ENCODE measurements at regions not wholly inside any gene's neighbourhood (a gene's known extent, or its start where the extent isn't known, plus 50 kb on each side); places are given as distances from the start of the nearest gene placed in this dataset.
"Not testable (repeated sequence)": the region's sequence is repeated elsewhere in the genome, so short reads cannot be mapped to it uniquely, and the experiment has no call there.

GRCh38 chr2:4873876-4874593, 818.1 kb upstream of the SOX11 start:
- no peak for DNase-seq

- DNase-seq, result no peak
These were observed 809.8 kb upstream of the SOX11 start for GRCh38 chr2:4882421-4882820.

DNA sequence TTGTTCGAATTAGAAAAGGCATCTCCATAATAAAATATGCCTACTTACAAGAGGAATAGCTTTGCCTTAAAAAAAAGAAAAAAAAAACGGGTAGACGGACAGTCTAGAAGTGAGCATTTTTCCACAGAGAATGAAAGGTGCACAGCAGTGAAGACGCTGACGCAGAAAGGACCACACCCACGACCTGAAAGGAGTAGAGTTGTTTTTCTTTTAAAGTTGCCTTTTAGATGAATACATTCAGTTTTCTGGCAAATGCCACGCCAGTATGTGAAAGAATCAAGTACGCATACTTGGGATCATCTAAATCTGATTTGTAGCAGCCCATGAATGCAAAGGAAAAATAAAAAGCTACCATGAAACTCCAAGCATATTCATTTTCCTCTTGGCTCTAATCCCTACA, 809.2 kb upstream of the SOX11 start:
- DNase-seq, result no peak

- no peak for DNase-seq
These were observed 808.8 kb upstream of the SOX11 start for GRCh38 chr2:4883375-4883774.

DNA sequence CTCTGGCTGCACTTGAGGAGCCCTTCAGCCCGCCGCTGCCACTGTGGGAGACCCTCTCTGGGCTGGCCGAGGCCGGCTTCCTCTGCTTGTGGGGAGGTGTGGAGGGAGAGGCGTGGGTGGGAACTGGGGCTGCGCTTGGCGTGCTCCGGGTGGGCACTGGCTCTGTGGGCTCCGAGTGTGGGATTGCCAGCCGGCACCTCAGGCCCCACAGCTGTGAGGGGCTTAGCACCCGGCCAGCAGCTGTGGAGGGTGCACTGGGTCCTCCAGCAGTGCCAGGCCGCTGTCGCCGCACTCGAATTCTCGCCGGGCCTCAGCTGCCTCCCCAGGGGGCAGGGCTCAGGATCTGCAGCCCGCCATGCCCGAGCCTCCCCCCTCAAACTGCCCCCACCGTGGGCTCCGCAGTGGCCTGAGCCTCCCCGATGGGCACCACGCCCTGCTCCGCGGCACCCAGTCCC, 808.0 kb upstream of the SOX11 start:
- no peak for DNase-seq

DNA sequence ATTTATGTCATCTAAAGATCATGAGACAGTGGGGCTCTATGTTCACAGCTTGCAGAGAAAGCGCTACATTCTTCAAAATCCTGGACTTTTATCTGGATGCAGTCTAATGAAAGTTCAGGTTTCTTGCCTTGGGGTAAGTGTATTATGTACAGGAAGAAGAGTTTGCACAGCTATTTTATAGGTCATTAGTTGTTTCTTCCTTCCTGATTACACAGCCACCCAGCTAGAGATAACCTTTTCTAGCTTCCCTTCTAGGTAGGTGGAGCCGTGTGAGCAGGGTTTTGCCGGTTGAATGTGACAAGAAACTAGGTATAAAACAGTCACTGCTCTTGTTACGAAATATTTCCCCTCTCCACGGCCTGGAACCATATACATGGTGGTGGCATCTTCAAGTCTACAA, 800.8 kb upstream of the SOX11 start:
- no peak for DNase-seq

GRCh38 chr2:4895371-4895770, 796.8 kb upstream of the SOX11 start:
- no peak for DNase-seq

DNA sequence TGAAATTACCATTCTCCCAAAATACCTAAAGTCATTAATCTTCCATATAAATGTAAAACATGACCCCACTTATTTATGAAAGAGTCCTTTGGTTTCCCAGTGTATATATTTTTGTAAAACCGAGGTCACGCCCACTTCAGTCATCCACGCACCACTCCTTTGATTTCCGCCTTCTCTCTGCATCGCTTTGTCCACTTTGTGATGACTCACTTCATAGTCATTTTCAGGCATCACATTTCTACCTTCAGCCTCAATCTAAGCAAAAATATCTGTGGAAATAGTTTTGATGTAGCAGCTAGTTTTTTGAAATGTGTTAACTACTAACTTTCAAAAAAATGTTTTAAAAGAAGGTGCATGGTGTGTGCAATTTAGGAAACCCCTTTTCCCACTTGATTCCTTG, 793.5 kb upstream of the SOX11 start:
- DNase-seq, result no peak

GRCh38 chr2:4900242-4900641, 791.9 kb upstream of the SOX11 start:
- DNase-seq, result no peak

GRCh38 chr2:4900861-4901770, 791.1 kb upstream of the SOX11 start:
- DNase-seq, result no peak

DNA sequence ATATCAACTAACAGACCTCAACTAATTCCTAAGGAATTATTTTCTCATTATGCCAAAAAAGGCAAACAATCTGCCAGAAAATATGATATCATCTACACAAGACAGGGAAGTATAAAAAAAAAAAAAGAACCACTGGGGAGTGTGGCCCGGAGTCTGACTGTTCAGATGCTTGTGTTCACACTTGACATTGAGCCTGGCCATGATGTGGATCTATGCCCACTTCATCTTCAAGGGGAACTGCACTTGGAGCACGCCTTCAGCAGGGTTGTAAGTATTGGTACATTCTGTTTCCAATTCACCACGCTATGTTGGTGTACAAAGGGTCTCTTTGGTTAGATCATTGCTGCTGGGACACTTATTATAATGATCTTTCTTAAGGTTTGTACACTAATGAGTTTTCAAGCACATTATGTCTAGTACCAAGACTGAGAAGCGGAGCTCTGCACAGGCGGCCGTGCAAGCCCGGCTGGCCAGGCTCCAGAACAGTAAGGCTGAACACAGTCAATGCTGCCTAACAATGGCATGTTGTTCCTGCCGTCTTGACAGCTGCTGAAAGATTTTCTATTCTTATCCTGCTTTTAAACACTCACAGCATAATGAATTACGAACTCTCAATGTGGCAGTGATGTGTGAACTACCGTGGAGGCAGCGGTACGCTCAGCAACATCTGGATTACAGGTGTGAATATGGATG, 788.4 kb upstream of the SOX11 start:
- no peak for DNase-seq

DNA sequence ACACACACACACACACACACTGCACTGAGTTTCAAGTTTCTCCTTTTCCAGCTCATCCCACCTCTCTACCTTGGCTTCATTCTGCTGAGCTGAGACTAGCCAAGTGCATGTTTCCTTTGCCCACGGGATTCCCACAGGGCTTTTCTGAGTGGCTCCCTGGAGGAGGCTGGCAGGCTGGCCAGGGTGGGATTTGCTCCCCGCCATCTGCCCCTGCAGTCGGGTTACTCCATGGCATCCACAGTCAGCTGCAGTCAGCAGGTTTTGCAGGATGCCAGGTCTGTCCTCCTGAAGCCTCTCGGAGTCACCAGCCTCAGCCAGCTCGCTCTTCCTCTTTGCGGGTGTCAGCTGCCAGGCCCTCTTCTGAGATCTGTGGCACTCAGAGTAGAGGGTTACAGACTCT, 783.7 kb upstream of the SOX11 start:
- no peak for DNase-seq

DNA sequence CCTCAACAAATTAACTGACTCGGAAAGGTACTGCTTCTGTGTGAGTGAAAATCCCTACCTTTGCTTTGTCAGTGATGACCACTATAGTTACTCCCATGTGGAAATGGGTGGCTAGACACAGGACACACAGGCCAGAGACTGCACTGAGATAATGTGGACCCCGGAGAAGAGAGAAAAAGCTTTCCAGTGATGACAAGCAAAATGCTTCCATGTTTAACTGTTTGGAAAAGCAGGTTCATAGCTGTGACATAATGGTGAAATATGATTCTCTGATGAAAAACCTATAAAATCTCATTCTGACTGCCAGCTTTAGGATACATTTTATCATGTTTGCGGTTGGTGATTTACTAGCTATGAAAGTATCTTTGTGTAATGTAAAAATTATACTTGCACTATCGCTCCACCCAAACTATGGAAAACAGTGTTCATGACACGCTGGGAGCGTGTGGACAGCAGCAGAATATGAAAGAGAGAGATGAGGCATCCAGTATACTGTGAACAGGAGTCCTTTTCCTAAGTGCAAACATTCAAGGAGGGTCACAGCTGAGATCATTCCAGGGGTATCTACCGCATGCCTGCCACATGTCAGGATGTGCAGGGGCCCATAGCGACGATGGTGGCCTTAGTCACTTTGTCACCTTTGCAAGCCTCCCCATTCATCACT, 782.7 kb upstream of the SOX11 start:
- no peak for DNase-seq

- no peak for DNase-seq
These were observed 778.1 kb upstream of the SOX11 start for GRCh38 chr2:4914036-4914435.

DNA sequence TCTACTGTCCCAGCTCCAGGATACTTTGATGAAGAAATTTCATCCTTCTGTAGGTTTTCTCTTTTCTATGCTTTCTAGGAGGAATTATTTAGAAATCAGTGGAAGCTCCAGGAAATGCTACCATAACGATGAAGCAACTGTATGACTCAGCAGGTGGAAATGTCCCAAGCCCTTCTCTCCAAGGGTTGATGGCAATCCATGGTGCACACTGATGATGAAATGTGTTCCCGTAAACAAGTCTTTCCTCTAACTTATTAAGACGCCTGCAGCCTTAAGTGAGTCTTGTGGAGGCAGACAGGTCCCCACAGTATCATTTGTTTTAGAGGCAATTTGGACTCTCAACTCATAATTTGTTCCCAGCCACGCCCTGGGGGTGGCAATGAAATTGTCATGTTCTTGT, 777.6 kb upstream of the SOX11 start:
- no peak for DNase-seq

DNA sequence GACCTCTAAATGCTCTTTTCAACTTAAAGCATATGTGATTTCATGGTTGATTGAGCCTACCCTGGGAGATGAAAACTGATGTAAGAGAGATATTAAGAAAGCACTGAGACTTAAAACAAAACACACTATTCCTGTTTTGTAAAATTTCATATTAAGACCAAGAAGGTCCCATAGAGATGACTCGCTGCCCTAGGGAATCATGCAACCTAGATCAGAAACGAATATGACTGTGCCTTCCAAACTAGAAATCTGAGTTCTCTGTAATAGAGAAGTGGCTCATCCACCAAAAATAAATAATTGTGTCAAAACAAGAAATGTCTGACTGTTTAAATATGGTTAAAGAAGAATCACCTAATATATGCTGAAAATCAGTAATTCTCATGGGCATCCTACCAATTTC, 776.8 kb upstream of the SOX11 start:
- DNase-seq, result no peak

DNA sequence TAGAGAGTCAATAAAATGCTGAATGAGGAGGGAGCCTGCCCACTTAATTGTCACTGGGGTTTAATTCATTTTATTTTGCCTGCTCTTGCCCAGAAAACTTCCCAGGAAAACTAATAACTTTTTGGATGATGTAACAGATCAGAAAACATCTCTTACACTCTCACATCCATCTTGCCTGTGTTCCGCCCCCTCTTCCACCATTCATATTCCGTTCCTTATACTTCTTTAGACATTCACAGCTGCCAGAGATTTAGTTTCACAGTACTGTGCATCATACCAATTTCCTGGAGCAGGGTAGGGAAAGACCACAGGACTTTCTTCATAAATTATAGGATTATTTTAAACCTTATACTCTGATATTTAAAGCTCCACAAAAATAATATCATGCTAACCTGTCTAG, 776.1 kb upstream of the SOX11 start:
- DNase-seq, result no peak

DNA sequence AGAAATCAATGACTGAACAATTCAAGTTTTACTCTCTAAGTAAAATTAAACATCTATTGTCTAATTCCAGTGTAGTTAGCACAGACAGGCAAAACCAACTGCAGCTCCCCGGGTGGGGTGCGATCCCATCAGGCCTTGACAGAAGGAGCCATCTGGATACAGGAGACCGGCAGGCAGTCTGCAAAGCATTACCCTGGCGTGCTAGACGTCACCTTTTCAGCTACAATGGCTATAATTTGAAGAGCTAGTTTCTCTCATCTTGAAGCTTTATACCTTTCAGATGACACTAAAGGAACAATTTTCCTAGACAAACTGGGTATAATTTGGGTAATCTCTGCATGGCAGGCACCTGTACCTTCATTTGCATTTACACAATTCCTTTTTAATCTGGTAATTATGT, 761.5 kb upstream of the SOX11 start:
- no peak for DNase-seq

- no peak for DNase-seq
These were observed 760.3 kb upstream of the SOX11 start for GRCh38 chr2:4931721-4932365.

- DNase-seq, result not testable (repeated sequence)
These were observed 756.9 kb upstream of the SOX11 start for GRCh38 chr2:4935291-4935690.

- no peak for DNase-seq
These were observed 754.6 kb upstream of the SOX11 start for GRCh38 chr2:4937550-4937949.

- DNase-seq, result no peak
These were observed 754.0 kb upstream of the SOX11 start for GRCh38 chr2:4938206-4938605.
